ENCODE measurements at regions not wholly inside any gene's neighbourhood (a gene's known extent, or its start where the extent isn't known, plus 50 kb on each side); places are given as distances from the start of the nearest gene placed in this dataset.

DNA sequence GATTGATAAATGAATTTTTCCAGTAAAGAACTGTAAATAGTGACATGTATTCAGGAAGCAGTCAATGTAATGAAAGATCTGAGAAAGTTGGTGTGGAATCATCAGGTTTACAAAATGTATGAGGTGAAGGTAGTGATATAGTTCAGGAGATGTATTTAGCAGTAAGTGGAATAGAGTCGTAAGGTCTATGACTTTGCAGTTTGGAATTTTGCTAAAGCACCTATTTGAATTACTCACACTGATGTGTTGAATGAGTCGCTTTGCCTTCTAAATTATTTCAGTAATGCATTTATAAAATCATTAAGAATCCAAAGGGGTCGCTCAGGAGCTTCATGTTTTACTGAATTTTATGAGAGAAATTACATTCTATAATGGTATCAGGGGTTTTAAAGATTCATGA lies 713.7 kb downstream of the DSC3 start:
- peak; percentile 3 for DNase-seq

DNA sequence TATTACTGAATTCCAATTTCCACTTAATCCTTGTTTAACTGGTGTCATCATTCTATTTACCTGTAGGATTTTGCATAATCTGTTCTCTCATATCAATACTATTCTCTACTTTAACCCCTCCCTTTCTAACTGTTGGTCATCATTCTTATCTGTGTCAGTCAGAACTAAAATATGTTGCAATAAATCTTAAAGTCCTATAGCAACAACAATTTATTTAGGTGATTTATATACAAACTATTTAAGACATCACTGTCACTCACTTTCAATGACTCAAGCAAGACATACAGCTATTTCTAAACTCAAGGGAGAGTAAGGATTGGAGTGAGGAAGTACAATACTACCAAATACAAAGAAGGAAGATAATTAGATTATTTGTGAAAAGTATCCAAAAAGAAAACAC lies 740.4 kb downstream of the DSC3 start:
- no peak for DNase-seq

DNA sequence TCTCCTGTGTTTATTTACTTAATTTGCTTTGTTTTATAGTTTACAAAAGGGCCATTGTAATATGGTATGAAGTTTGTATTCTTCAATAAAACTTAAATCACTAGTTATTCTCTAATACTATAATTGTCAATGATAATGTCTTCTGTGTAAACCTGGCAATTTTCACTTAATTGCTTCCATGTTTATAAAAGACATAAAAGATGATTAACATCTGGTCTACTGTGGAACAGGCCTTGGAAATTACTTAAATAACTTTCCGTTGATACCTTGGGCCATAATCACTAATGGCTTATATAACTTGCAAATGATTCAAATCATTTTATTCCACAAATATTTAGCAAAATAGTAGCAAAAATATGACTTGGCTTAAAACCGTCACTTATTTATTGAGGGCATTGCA lies 743.8 kb downstream of the DSC3 start:
- DNase-seq, result no peak

DNA sequence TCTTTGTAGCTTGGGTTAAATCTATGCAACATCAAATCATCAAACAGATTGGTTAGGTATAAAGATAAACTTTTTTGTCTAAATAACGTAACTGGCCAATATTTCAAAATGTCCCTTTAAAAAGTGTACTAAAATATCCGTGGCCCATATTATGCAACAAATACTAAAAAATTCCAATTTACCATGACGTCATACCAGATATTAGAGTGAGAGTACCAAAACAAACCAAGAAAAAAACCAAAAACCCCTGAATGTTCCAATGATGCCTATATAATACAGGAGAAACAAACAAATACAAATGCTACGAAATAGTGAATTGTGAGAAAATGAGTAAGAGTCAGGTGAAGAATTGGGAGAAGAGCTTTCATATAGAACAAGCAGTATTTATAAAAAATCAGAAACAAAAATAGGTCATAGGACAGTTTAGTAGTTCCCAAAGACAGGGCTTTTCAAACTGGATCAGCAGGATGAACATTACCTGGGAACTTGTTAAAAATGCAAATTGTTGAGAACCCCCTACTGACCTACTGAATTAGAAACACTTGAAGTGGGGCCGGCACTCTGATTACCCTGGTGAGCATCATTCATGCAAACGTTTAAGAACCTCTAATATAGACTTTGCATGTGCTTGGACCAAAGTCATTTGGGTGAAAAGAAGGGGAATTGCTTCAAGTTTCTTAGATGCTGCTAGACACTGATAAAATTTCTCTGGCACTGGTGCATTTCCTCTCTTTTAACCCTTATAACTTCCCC lies 753.7 kb downstream of the DSC3 start:
- DNase-seq, result no peak

DNA sequence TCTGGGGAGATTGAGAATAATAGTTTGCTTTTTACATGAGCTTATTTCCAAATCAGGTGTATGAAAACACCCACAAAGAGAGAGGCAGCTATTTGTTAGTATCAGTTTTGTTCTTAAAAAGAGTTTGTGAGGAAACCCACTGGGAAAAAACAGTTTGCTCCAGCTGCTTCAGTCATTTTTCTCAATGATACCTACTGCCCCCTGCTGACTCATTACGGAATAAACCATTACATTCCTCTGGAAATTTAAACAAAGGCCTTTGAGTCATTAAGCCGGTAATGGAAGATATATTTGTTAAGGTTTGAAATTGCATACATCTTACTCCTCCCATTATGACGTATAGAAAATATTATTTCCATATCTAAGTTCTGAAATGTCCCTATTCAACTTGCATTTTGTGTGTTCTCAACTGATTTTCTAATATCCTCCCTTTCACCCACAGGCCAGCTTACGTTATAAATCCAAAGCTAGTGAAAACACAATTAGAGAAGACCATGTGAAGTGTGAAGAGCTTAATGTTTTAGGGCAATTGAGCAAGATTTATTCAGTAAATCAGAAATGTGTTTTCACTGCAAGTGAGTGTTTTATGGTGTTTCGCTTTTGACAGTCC lies 761.6 kb downstream of the DSC3 start:
- peak; percentile 51 for DNase-seq

DNA sequence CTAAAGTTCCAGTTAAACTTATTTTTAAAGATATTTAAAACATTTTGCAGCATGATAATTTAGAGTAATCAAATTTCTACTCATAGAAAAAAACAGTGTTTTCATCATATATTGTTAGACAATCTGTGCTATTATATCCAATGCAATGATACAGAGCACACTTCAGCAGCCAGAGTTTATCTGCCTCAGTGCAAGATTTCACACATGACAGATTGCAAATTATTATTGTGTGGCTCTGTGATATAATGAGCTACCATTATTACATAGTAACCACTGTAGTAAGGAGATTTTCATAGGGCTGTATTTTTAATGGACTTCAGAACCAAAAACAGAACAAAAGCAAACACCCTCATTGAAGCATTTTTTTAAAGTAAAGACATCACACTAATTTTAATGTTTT lies 762.4 kb downstream of the DSC3 start:
- DNase-seq, result no peak

DNA sequence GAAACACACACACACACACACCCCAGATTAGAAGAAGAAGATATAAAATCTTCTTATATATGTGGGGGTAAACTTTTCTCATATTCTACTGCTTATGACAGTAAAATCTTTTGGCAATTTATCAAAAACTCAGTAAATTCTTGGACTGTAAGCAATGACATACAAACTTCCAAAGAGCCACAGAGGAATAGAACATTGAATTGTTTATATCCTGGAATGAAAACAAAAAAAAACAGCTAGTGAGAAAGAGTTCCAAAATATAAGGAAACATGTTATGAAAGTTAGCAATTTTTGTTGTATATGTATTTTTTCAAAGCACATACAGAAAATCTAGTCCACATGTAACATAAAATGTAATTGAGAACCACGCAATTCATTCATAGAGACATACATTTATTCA lies 764.9 kb downstream of the DSC3 start:
- no peak for DNase-seq

DNA sequence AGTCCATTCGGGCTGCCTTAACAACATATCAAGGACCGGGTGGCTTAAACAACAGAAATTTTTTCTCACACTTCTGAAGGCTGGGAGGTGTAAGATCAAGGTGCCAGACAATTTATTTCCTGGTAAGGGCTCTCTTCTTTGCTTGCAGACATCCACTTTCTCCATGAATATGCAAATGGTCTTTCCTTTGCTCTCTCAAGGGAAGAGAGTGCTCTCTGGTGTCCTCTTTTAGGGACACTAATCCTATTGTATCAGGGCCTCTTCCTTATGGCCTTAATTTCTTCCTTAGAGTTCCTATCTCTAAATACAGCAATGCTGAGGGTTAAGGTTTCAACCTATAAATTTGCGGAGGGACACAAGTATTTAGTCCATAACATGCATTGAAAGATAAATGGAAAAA lies 770.8 kb downstream of the DSC3 start:
- no peak for DNase-seq

DNA sequence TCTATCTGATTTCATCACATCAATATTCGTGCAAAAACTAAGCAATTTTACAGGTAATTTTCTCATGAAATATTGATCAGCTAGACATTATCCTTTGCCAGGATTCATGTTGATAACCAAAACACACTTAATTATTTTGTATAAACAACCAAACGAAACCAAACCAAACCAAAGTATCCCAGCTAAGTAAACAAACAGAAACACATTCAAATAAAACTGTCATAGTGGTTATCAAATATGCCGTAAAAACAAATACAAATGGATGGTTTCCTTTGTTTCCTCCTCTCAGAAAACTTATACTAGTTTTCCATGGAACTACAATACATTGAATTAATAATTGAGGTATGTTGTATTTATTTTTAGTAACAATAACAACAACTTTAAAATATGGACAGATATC lies 777.4 kb downstream of the DSC3 start:
- DNase-seq, result no peak

DNA sequence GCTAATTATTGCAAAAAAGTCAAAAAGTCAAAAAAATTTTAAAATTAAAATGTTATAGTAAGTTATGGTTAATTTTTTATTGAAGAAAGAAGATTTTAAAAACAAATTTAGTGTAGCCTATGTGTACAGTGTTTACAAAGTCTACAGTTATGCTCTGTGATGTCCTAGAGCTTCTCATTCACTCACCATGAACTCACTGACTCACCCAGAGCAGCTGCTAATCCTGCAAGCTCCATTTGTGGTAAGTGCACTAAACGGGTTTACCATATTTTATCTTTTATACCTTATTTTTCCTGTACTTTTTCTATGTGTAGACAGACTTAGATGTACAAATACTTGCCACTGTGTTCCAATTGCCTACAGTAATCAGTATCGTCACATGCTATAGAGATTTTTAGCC lies 788.2 kb downstream of the DSC3 start:
- no peak for DNase-seq

DNA sequence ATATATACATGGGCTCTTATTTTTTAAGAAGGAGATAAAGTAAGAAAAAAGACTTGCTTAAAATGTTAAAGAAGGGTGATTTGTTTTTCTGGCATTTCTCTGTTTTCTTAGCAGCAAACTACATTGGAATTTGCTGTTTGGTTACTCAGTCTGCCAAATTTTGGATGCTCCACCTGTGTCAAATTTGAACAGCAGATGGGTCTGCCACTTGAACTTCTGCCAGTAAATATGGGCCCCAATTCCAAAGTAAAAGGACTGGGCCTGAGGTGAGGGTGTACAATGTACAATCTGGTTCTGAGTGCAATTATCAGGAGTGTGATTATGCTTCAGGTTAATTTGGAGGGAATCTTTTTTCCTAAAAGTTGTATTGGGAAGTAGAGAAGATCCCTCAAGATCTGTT lies 794.5 kb downstream of the DSC3 start:
- no peak for DNase-seq

DNA sequence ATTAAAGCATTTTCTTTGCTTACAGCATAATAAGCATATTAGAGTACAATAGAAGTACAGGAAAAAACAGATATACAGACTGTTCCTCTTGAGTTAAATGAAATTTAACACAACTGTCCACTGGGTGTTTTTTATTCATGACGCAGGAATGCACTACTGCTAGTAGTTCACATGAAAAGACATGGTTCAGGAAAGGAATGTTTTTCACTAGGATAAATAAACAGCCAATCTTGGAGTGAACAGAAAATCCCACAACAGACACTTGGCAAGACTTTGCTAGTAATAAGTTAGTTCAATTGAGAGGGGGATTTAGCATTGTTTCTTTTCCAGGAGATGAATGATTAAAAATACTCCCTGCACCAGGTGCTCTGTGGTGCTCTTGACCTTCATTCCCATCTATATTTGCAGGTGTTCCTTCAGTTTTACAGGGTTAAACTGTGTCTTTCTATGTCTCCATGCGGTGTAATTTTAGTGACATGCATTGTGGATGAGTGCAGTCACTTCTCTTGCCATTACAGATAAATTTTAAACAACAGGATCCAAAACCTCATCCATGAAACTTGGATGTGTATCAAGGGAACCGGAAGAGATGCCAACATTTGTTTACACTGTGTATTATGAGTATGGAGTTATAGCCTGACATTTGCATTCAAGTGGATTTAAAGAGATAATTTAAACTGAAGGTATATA lies 796.6 kb downstream of the DSC3 start:
- no peak for DNase-seq

DNA sequence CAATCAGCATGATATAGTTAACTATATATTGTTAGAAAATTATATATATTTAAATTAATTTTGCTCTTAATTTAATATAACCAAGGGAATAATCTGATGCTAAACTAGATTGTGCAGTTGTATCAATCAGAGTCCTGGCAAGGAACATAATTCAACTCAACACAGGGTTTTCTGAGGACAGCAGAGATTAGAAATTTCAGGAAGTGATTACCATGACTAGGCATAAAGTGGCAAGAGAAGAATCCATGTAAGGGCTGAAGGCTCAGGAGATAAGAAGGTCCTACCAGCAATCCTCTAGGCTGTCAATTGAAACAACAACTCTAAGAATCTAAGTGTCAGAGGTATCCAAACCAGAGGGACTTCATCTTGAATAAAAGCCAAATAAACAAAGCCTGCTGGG lies 807.8 kb downstream of the DSC3 start:
- DNase-seq, result no peak

DNA sequence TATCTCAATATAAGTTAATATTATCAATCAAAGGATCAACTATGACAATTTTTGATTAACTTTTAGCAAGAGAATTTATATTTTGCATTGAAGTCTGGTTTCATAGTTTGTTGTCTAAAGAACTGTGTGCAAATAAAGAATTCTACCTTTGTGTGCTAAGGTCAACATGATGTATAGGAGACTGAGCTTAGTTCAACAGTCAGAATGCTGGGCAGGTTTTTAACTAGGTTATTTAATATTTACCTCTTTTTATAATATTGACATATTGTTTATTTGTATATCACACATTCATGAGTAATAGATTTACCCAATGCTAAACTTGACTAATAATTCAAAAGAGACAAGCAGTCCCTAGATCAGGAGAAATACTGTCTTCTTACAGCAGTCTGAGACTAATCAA lies 831.4 kb downstream of the DSC3 start:
- no peak for DNase-seq

DNA sequence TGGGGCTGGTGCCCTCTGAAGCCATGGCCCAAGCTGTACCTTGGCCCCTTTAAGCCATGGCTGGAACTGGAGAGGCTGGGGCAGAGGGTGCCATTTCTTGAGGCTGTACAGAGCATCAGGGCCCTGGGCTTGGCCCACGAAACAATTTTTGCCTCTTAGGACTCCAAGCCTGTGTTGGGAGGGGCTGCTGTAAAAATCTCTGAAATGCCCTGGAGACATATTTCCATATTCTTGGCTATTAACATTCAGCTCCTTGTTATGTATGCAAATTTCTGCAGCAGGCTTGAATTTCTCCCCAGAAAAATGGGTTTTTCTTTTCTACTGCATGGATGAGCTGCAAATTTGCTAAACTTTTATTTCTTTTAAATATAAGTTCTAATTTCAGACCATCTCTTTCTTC lies 834.0 kb downstream of the DSC3 start:
- no peak for DNase-seq

DNA sequence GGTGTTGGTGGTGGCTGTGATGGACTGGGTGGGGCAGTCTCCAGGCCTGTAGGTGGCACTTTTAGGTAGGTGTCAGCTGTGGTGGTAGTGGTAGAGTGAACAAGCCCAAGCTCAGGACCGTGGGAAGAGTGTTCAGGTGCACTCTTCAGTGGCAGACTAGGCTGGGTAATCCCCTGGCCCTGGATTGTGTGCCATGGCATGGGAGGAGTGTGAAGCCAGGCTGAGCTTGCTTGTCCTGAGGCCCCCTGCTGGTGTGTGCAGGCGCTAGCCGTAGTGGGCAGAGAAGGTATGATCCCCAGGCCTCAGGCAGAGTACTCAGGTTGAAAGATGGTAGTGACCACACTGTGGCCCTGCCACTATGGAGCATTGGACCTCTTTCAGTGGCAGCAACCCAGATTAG lies 850.3 kb downstream of the DSC3 start:
- DNase-seq, result no peak

DNA sequence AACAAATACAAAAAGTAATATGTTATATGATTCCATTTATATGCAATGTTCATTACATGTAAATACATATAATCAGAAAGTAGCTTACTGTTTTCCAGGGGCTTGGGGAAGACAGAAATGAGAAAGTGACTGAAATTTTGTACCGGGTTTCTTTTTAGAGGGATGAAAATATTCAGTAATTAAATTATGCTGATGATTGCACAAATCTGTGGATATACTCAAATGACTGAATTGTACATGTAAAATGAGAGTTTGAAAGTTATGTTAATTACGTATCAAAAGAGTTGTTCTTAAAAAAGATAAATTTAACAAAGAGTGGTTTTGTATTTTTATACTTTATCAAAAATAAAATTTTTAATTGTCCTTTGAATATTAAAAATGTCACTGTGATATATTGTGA lies 856.3 kb downstream of the DSC3 start:
- no peak for DNase-seq

DNA sequence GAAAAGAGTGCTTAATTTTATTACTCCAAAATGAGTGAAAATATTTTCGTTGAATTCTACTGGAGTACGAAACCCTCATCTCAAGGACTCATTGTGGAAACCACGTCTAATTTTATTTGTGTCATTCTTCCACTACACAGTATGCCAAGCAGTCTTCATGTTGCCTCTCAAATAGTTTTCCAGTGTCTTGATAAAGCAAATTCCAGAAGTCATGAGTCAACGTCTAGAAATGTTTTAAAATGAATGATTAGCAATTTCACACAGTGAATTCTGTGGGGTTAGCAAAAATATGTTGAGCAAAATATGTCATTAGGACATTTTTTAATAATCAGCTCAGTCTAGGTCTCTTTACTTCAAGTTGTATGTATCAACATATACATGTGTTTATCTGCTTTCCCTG lies 865.5 kb downstream of the DSC3 start:
- peak; percentile 43 for DNase-seq

DNA sequence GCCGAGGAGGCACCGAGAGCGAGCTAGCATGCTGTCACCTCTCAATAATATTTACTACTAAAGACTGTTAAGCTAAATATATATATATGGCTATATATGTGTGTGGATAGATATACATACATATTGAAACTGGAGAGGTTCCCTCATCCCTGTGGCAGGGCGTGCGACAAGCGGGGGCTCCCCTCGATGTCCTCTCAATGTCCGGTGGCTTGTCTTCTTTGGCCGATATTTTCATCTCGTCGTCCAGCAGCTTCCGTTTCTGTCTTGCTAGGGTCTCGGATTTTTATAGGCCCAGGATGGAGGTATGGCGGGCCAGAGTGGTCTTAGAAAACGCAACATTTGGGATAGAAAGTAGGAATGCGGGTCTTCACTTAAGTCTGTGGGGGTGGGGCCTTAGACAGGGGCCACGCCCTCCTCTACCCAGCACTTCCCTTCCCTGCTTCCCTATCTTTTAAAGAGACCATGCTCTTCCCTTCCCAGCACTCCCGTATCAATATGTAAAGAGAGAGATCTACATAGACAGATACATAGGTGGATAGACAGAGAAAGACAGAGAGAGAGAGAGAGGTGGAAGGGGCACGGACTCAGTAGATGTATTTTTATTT lies 866.8 kb downstream of the DSC3 start:
- DNase-seq, result no peak

DNA sequence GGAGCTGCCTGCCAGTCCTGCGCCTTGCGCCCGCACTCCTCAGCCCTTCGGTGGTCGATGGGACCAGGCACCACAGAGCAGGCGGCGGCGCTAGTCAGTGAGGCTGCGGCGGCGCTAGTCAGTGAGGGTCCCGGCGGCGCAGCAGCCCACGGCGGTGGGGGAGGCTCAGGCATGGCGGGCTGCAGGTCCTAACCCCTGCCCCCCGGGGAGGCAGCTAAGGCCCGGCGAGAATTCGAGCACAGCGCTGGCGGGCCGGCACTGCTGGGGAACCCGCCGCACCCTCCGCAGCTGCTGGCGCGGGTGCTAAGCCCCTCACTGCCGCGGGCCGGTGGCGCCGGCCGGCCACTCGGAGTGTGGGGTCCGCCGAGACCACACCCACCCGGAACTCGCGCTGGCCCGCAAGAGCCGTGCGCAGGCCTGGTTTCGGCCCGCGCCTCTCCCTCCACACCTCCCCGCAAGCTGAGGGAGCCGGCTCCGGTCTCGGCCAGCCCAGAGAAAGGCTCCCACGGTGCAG lies 867.4 kb downstream of the DSC3 start:
- DNase-seq, result no peak

DNA sequence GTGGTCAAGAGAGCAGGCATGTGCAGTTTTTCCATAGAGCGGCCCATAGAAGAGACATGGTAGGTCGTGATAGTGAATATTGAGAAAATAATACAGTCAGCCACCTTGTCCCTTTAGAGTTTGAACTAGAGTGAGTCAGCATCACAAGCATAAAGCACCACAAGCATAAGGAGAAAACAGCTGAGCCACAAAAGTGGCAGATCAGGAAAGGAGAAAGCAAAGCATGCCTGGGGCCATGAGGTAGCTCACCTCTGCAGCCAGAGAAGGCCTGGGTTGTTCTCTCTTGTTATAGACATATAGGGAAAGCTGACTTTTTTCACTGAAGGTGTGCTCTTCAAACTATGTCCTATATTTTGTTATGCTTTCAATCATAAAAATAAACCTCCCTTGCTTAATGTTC lies 879.0 kb downstream of the DSC3 start:
- no peak for DNase-seq

DNA sequence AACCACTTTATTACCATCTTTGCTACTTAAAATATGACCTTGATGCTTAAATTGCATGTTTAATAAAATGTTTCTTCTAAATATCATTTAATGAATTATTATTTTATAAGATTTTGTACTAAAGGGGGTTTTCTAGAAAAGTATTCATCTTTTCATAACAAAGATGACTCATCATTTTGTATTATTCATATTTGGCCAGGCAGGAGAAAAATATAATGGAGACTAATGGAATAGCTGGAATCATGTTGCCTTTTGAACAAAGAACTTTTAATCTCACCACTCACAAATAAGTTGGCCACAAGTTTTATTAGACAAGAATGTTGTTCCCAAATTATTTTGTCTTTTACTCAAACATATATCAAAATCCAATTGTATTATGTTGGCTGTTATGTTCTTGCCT lies 882.4 kb downstream of the DSC3 start:
- DNase-seq, result no peak

DNA sequence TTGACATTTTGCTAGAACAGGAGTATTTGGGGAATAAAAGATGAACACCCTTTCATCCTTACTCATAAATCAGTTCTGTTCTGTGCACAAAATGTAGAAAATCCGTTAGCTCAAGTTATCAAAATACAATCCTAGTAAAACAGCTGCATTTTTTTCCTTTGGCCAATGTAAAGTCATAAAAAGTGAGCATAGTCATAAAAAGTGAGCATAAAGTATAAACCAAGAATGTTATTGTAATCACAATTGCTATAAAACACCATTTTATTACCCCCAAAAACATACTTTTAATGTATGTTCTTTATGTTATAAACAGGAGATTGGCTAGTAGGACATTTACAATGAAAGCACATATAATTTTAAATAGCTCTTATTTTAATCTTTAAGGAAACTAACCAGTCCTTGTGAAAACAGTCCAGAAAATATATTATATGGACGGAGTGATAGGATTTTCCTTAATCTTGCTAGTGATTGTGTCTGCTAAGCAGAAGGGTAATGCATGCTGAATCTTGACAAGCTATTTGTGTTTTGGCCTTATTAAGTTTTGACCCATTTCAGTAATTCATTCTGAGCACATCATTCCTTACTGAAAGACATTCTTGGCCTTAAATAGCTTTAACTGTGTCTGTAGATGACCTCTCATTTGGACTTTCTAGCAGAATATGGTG lies 891.8 kb downstream of the DSC3 start:
- DNase-seq, result no peak

All from fibroblast of skin of back (primary cell).